A204.1 (cell line): ENCODE measurements at regions not wholly inside any gene's neighbourhood (a gene's known extent, or its start where the extent isn't known, plus 50 kb on each side); places are given as distances from the start of the nearest gene placed in this dataset.
"Not testable (repeated sequence)": the region's sequence is repeated elsewhere in the genome, so short reads cannot be mapped to it uniquely, and the experiment has no call there.

Experiments used
- FAIRE-seq: peaks from 2 replicates; lab custom pipeline; 2012; peaks lifted over from hg19 to GRCh38; lab: Jason Lieb, UNC

DNA sequence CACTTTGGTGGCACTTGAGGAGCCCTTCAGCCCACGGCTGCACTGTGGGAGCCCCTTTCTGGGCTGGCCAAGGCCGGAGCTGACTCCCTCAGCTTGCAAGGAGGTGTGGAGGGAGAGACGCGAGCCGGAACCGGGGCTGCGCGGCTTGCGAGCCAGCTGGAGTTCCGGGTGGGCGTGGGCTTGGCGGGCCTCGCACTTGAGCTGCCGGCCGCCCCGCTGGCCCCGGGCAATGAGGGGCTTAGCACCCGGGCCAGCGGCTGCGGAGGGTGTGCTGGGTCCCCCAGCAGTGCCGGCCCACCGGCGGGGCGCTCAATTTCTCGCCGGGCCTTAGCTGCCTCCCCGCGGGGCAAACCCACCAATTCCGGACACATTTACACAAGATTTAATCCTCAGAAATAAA lies 113.7 kb upstream of the RXFP1 start:
- FAIRE-seq: not testable (repeated sequence)

DNA sequence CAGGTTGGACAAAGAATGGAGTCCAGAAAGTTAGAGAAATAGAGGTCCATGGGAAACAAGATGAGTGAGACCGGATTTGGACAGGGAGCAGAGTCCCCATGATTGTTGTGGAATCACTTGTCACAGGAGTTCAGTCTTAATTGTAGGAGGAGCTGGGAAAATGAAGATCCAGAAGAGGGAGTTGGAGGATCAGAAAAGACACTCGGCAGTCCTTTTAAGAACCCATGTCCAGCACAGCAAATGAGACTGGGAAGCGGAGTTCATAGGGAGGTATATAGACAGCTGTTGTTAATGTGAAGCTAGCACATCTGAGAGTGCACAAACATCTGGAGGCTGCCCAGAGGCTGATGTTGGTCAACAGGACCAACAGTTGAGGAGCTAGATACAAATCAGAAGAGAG lies 111.4 kb upstream of the RXFP1 start:
- no peak for FAIRE-seq

- FAIRE-seq: no peak
These were observed 110.4 kb upstream of the RXFP1 start for GRCh38 chr4:158411269-158411668.

- FAIRE-seq: not testable (repeated sequence)
These were observed 103.0 kb upstream of the RXFP1 start for GRCh38 chr4:158418679-158419078.

GRCh38 chr4:158420782-158421181 lies 100.9 kb upstream of the RXFP1 start:
- FAIRE-seq: no peak

GRCh38 chr4:158422546-158422945 lies 99.1 kb upstream of the RXFP1 start:
- FAIRE-seq: no peak

DNA sequence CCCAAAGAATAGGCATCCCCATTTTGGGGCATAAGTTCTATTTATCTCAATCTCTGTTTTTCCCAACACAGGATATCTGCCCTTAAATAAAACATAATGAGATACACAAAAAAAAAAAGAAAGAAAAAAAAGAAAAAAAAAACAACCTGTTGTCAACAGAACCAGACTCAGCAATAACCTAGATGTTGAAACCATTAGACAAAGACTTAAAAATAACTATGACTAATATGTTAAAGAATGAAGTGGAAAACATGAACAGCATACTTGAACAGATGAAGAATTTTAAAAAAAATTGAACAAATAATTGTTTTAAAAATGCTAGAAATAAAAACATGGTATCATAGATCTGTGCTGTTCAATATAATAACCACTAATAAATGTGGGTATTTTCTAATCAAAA lies 93.4 kb upstream of the RXFP1 start:
- peak; percentile 34 for FAIRE-seq

DNA sequence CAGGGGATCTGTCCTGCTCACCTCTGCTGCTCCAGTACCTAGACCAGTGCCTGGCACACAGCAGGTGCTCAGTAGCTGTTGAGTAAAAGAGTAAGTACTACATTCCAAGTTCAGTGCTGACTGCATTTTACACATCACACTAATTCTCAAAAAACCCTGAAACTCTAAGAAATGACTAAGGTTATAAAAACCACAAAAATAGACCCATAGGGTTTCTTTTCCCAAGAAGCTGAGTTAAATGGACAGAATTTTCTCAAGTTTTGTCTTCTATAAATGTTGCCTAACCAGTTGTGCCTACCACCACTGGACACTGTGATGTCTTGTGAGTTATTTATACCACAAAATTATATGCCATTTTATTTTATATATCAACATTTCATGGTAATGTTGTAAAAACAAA lies 78.9 kb upstream of the RXFP1 start:
- FAIRE-seq: no peak

DNA sequence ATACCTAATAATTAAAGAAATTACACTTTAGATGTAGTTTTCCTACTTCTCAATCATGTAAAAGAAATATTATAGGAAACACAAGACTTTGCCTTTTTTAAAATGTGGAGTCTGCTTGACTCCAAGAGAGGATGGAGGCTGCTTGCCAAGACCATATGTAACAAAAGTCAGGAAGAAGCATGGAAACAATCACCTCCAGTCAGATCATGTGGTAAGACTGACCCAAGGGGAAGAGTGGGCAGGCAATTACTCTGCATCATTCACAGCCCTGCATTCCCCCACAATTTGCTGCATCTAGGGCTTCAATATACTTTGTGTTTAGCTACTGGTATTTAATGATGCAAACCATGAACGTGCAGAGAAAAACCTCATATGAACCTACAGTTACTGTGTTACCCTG lies 78.0 kb upstream of the RXFP1 start:
- no peak for FAIRE-seq

GRCh38 chr4:158444621-158445020 lies 77.1 kb upstream of the RXFP1 start:
- no peak for FAIRE-seq

GRCh38 chr4:158446106-158446505 lies 75.6 kb upstream of the RXFP1 start:
- no peak for FAIRE-seq

DNA sequence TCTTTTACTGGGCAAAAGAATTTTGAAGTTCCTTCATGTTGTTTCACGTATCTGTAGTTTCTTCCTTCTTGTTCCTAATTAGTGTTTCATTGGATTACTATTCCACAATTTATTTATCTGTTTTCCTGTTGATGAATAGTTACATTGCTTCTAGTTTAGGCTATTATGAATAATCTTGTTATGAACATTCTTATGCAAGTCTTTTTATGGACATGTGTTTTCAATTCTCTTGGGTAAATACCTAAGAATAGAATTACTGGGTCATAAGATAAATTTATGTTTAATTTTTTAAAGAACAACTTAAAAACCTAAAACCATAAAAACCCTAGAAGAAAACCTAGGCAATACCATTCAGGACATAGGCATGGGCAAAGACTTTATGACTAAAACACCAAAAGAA lies 70.9 kb upstream of the RXFP1 start:
- FAIRE-seq: no peak

DNA sequence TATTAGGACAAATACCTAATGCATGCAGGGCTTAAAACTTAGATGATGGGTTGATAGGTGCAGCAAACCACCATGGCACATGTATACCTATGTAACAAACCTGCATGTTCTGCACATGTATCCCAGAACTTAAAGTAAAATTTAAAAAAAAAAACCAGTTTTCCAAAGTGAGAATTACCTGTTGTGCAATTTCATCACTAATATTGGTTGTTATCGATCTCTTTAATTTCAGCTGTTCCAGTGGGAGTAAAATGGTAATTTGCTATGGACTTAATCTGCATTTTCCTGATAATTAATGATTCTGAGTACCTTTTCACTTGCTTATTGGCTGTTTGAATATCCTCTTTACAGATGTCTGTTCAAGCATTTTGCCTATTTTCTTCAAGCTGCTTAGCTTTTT lies 69.6 kb upstream of the RXFP1 start:
- not testable (repeated sequence) for FAIRE-seq

DNA sequence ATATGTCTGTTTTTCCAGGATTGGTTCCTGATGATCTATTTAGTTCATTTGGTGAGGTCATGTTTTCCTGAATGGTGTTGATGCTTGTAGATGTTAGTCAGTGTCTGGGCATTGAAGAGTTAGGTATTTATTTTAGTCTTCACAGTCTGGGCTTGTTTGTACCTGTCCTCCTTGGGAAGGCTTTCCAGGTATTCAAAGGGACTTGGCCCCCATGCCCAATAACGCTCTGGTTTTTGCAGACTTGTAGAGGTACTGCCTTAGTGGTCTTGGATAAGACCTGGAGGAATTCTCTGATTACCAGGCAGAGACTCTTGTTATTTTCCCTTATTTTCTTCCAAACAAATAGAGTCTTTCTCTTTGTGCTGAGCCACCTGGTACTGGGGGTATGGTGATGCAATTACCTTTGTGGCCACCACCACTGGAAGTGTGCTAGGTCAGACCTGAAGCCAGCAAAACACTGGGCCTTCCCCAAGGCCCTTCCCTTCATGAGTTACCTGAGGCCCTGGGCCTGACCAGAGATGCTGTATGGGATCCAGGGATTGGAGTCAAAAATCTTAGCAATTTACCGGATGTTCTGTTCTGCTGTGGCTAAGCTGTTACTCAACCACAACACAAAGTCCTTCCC lies 63.3 kb upstream of the RXFP1 start:
- no peak for FAIRE-seq

- FAIRE-seq: no peak
These were observed 62.4 kb upstream of the RXFP1 start for GRCh38 chr4:158459085-158459820.

DNA sequence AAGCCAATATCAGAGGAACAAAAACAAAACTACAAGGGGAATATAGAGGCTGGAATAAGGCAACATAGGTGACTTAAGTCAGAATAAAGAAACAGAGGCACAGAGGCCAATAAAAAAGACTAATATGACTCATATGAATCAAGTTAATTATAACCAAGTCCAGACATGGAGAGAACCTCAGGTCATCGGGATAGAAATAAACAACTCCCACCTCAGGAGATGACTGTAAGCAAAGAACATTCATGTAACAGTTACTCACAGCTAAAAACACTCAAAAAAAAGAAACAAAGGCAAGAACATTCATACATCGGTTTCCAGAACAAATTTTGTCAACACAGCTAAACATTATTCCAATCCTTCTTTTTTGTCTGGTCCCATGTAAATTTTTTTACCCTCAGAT lies 60.3 kb upstream of the RXFP1 start:
- no peak for FAIRE-seq

DNA sequence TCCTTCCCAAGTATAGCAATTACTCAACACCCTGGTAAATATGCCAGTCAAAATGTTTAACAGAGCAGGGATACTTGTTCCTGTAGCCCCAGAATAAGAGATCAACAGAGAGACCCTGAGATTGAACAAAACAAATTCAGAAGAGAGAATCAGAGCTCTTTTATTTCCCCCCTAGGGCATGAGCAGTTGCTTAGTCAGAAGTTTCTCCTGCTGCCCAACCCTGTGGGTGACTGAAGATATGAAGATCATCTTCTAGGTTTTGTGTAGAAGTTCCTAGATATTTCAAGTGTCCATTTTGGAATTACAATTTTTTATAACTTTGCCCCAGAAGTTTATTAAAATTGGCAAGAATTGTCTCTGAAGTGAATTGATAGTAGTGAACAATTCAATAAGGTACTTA lies 59.1 kb upstream of the RXFP1 start:
- FAIRE-seq: no peak
